BE2C (cell line): ENCODE measurements at regions not wholly inside any gene's neighbourhood (a gene's known extent, or its start where the extent isn't known, plus 50 kb on each side); places are given as distances from the start of the nearest gene placed in this dataset.

Experiments used
- DNase-seq: peaks from one replicate; pipeline ENCODE4 v3.0.0-alpha.2; 2020
- H3K27me3 ChIP-seq: fragments of 250-450 bp; sonication (Bioruptor Pico); 2 replicates; pipeline ENCODE4 v1.5.1; 2020; ENCODE audit warnings: mild to moderate bottlenecking
- H3K36me3 ChIP-seq: fragments of 250-450 bp; sonication (Bioruptor Pico); 2 replicates; pipeline ENCODE4 v1.5.1; 2020; ENCODE audit warnings: mild to moderate bottlenecking
- H3K4me1 ChIP-seq: fragments of 250-450 bp; sonication (Bioruptor Pico); 2 replicates; pipeline ENCODE4 v1.5.1; 2020
- H3K4me3 ChIP-seq: 2 replicates; pipeline ENCODE4 v1.5.1; 2011; ENCODE audit warnings: low read depth, low read length
- H3K9me3 ChIP-seq: fragments of 250-450 bp; sonication (Bioruptor Pico); 2 replicates; pipeline ENCODE4 v1.5.1; 2020
- TF ChIP-seq, protein P1 (sequence below): IDR thresholded peaks from 2 replicates; pipeline ENCODE4 v1.5.1; 2012; ENCODE audit warnings: mild to moderate bottlenecking, low read depth, low read length

DNA sequence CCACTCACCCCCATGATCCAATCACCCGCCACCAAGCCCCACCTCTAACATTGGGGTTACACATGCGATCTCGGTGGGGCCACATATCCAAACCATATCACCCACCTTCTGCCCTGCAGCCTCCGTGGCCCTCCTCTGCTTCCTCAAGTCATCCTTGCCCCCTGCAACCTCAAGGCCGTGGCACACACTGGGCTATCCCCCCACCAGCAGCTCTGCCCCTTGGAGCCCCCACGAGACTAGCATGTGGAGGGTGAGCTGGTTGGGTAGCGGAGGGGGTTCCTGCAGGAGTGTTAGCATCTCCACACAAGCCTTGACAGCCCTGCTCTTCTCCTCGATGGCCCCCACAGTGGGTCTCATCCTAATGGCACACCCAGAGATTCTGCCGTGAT lies 100.8 kb downstream of the TOMM20 start:
- no peaks in the 10 kb centered on the region for H3K4me1 ChIP-seq
- no peak overlapping the region for H3K4me3 ChIP-seq
- no peaks in the 10 kb centered on the region for H3K9me3 ChIP-seq
- H3K27me3 ChIP-seq: no peaks in the 10 kb centered on the region
- TF ChIP-seq, protein P1, sequence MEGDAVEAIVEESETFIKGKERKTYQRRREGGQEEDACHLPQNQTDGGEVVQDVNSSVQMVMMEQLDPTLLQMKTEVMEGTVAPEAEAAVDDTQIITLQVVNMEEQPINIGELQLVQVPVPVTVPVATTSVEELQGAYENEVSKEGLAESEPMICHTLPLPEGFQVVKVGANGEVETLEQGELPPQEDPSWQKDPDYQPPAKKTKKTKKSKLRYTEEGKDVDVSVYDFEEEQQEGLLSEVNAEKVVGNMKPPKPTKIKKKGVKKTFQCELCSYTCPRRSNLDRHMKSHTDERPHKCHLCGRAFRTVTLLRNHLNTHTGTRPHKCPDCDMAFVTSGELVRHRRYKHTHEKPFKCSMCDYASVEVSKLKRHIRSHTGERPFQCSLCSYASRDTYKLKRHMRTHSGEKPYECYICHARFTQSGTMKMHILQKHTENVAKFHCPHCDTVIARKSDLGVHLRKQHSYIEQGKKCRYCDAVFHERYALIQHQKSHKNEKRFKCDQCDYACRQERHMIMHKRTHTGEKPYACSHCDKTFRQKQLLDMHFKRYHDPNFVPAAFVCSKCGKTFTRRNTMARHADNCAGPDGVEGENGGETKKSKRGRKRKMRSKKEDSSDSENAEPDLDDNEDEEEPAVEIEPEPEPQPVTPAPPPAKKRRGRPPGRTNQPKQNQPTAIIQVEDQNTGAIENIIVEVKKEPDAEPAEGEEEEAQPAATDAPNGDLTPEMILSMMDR: no peak
- no peak for DNase-seq
- H3K36me3 ChIP-seq: no peaks in the 10 kb centered on the region

DNA sequence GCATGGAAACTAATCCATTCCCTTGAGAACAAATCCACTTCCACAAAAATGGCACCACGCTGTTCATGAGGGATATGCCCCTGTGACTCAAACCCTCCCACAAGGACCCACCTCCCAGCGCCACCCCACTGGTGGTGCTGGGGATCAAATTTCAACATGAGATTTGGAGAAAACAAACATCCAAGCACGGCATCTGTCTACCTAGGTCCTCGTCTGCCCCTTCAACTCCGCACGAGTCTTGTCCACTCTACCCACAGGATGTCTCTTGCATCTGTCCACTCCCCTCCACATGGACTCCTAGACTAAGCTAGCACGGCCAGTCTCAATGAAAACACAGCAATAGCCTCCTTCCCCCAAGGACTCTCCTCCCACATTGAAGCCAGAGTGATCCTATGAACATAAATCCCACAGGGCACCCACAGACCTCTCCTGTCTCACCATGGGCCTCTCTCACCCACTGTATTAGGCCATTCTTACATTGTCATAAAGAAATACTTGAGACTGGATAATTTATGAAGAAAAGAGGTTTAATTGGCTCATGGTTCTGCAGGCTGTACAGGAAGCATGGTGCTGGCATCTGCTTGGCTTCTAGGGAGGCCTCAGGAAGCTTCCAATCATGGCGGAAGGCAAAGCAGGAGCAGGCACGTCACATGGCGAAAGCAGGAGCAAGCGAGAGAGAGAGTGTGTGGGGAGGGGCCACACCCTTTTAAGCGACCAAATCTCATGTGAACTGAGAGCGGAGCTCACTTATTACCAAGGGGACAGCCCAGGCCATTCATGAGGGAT lies 101.4 kb downstream of the TOMM20 start:
- Histone ChIP-seq H3K9me3 (no peaks in the 10 kb centered on the region), H3K27me3 (no peaks in the 10 kb centered on the region), H3K4me1 (no peaks in the 10 kb centered on the region), H3K4me3 (no peak overlapping the region), H3K36me3 (no peaks in the 10 kb centered on the region)
- DNase-seq: no peak
- TF ChIP-seq, protein P1: no peak

DNA sequence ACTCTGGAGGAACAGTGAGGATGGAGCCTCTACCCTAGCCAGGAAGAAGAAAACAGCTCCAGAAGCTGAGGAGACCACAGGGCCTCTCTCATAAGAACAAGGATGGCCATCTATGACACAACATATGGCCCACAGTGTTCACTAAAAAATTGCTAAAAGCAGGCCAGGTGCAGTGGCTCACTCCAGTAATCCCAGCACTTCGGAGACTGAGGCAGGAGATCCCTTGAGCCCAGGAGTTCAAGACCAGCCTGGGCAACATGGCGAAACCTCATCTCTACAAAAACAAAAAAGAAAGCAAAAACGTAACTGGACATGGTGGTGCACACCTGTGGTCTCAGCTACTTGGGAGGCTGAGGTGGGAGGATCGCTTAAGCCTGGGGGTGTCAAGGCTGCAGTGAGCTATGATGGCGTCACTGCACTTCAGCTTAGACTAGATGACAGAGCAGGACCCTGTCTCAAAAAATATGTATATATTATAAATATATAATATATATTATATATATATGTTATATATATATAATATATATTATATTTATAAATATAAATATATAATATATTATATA lies 103.1 kb downstream of the TOMM20 start:
- Histone ChIP-seq H3K27me3 (no peaks in the 10 kb centered on the region), H3K36me3 (no peaks in the 10 kb centered on the region), H3K4me3 (no peak overlapping the region), H3K9me3 (no peaks in the 10 kb centered on the region), H3K4me1 (no peaks in the 10 kb centered on the region)
- no peak for DNase-seq
- TF ChIP-seq, protein P1: no peak

DNA sequence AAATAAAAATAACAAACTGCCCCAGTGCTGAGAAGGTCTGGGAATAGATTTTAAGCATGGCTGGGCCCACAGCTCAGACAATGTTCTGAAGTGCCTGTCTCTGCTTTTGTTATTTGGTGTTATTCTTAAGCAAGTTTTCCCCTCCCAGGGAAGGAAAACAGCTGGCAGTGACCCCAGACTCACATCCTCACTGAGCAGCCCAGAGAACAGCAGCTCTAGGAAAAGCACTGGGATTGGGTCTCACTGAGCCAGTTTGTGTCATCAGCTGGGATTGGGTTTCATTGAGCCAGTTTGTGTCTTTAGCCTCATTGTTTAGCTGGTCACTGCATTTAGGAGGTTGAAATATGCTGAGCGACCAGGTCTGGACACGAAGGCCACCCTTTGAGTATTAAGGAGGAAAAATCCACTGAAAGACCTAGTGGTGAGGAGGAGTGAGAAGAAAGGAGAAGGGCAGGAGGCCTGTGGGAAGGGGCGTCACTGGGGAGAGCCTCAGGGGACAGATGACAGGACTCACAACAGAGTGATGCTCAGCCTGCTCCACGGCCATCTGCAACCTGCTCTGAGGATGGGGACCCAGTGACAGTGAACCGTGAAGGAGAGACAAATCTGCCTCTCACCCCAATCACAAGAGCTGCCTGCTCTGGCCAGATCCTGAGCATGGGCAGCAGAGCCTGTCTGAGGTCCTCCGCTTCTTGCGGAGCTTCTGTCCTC lies 103.8 kb downstream of the TOMM20 start:
- Histone ChIP-seq H3K27me3 (no peaks in the 10 kb centered on the region), H3K9me3 (no peaks in the 10 kb centered on the region), H3K36me3 (no peaks in the 10 kb centered on the region), H3K4me3 (no peak overlapping the region), H3K4me1 (no peaks in the 10 kb centered on the region)
- no peak for DNase-seq
- TF ChIP-seq, protein P1: no peak

DNA sequence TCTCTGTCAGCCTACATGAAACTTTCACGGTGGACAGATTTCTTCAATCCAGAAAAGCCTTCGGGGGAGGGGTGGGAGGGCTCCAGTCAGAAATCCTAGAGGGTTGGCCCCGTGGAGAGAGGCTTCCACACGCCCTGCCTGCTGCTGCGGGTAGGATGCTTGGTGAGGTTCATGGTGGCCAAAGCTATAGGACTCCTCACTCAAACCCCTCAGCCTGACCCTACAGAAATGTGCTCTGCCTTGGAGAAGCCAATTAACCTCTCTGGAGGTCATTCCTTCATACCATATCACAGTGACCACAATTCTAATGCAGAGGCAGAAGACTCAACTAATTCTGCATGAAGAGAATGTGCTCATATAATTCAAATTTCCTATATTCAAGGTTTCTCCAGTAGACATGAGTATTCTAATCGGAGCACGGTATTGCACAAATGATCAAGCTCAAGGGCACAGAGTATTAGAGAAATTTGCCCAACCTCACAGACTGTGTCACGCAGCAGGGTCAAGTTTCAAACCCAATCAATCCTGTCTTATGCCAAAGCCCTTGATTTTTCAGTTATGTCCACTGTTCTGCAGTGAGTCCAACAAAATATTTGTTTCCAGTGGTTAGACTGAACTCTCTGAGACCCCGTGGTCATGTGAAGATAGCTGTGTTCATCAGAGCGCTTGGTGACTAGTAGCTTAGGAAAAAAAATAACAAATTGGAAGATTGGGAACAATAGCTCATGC lies 104.8 kb downstream of the TOMM20 start:
- H3K4me3 ChIP-seq: no peak overlapping the region
- DNase-seq: no peak
- H3K36me3 ChIP-seq: no peaks in the 10 kb centered on the region
- H3K27me3 ChIP-seq: no peaks in the 10 kb centered on the region
- H3K9me3 ChIP-seq: no peaks in the 10 kb centered on the region
- H3K4me1 ChIP-seq: no peaks in the 10 kb centered on the region
- TF ChIP-seq, protein P1: no peak
